H1 (cell line): ENCODE measurements at regions not wholly inside any gene's neighbourhood (a gene's known extent, or its start where the extent isn't known, plus 50 kb on each side); places are given as distances from the start of the nearest gene placed in this dataset.

Experiments used
- CTCF ChIA-PET: fragments of 300-600 bp; sonication (Branson Sonifier 250); formaldehyde crosslinking; loops from one replicate; lab custom pipeline; 2021; ENCODE audit not compliant: partially characterized antibody; lab: Charles Lee
- POLR2A ChIA-PET: fragments of 300-600 bp; sonication (Branson Sonifier 250); formaldehyde crosslinking; loops from one replicate; lab custom pipeline; 2021; ENCODE audit warnings: inconsistent platforms; ENCODE audit not compliant: partially characterized antibody; lab: Charles Lee
- DNase-seq, 2 experiments: peaks; one replicate each; pipeline versions ENCODE4 v3.0.0 to v3.0.0-alpha.2; 2010 to 2022; ENCODE audit warnings: low spot score in 2 of 2, low read depth in 1 of 2, mixed read lengths in 1 of 2
- FAIRE-seq: peaks from 2 replicates; lab custom pipeline; 2011; peaks lifted over from hg19 to GRCh38; lab: Jason Lieb, UNC
- H2AFZ ChIP-seq: 2 replicates; pipeline ENCODE4 v1.8.1; 2012; ENCODE audit warnings: low read length, inconsistent platforms
- H2AK5ac ChIP-seq: 2 replicates; pipeline ENCODE4 v1.6.1; 2013; ENCODE audit warnings: low read depth, low read length
- H2BK120ac ChIP-seq: replicated peaks from 2 replicates; pipeline ENCODE3; 2013; ENCODE audit warnings: low read depth, low read length, inconsistent platforms
- H2BK12ac ChIP-seq: 2 replicates; pipeline ENCODE4 v1.6.1; 2013; ENCODE audit warnings: low read depth, low read length
- H2BK15ac ChIP-seq: 2 replicates; pipeline ENCODE4 v1.6.1; 2013; ENCODE audit warnings: low read length
- H2BK20ac ChIP-seq: 2 replicates; pipeline ENCODE4 v1.6.1; 2013; ENCODE audit warnings: low read length
- H2BK5ac ChIP-seq: 2 replicates; pipeline ENCODE4 v1.6.1; 2013; ENCODE audit warnings: low read depth, low read length
- H3K14ac ChIP-seq: 2 replicates; pipeline ENCODE4 v1.6.1; 2013; ENCODE audit warnings: inconsistent platforms; ENCODE audit not compliant: insufficient read length
- H3K18ac ChIP-seq: 2 replicates; pipeline ENCODE4 v1.6.1; 2013; ENCODE audit warnings: low read length; ENCODE audit errors: extremely low read depth
- H3K23ac ChIP-seq: 2 replicates; pipeline ENCODE4 v1.6.1; 2013; ENCODE audit warnings: inconsistent platforms; ENCODE audit not compliant: insufficient read length
- H3K23me2 ChIP-seq: 2 replicates; pipeline ENCODE4 v1.6.1; 2013; ENCODE audit warnings: low read depth, low read length
- H3K27ac ChIP-seq: 2 replicates; pipeline ENCODE4 v1.6.1; 2011; ENCODE audit warnings: low read depth, low read length, inconsistent platforms
- H3K27me3 ChIP-seq, 4 experiments: replicated peaks in 1 of 4; 1 replicate in 1 of 4; 2 replicates in 3 of 4; pipeline versions ENCODE4 v1.6.1 to v1.8.1; 2011 to 2013; ENCODE audit warnings: low read length in 3 of 4, mild to moderate bottlenecking in 3 of 4, inconsistent platforms in 2 of 4, mixed read lengths in 2 of 4, moderate library complexity in 1 of 4; ENCODE audit not compliant: control insufficient read depth in 3 of 4, insufficient read depth in 3 of 4; ENCODE audit errors: extremely low read depth in 1 of 4
- H3K36me3 ChIP-seq, 4 experiments: 2 replicates each; pipeline versions ENCODE4 v1.6.1 to v1.8.1; 2011 to 2013; ENCODE audit warnings: mild to moderate bottlenecking in 4 of 4, low read length in 3 of 4, moderate library complexity in 2 of 4, control low read depth in 1 of 4, inconsistent platforms in 1 of 4; ENCODE audit not compliant: insufficient read depth in 4 of 4, control insufficient read depth in 2 of 4
- H3K4ac ChIP-seq: replicated peaks from 2 replicates; pipeline ENCODE3; 2013; ENCODE audit warnings: low read length, low read depth, mixed read lengths, inconsistent platforms; ENCODE audit not compliant: insufficient read length
- H3K4me1 ChIP-seq, 4 experiments: replicated peaks in 1 of 4; 1 replicate in 1 of 4; 2 replicates in 3 of 4; pipeline versions ENCODE4 v1.6.1 to v1.8.1; 2011 to 2013; ENCODE audit warnings: low read length in 3 of 4, inconsistent platforms in 2 of 4, mixed read lengths in 1 of 4; ENCODE audit not compliant: insufficient read depth in 4 of 4, control insufficient read depth in 3 of 4
- H3K4me2 ChIP-seq, 2 experiments: 2 replicates each; pipeline versions ENCODE4 v1.6.1 to v1.8.1; 2011 to 2013; ENCODE audit warnings: low read depth in 2 of 2, low read length in 2 of 2, control low read depth in 1 of 2, inconsistent platforms in 1 of 2, mild to moderate bottlenecking in 1 of 2; ENCODE audit not compliant: insufficient read depth in 1 of 2
- H3K4me3 ChIP-seq, 4 experiments: fragments of 200-600, 300-600 bp in 1 of 4; sonication (generic), shearing (Covaris generic), sonication (Bioruptor Twin) in 1 of 4; 2 replicates each; pipeline versions ENCODE4 v1.5.1 to v1.8.1; 2011 to 2016; ENCODE audit warnings: low read length in 4 of 4, low read depth in 3 of 4, control low read depth in 2 of 4, inconsistent platforms in 2 of 4, mild to moderate bottlenecking in 2 of 4, mixed read lengths in 1 of 4, moderate library complexity in 1 of 4; ENCODE audit not compliant: insufficient read depth in 2 of 4; ENCODE audit errors: extremely low read depth in 1 of 4
- H3K56ac ChIP-seq: replicated peaks from 2 replicates; pipeline ENCODE3; 2013; ENCODE audit warnings: low read depth, mild to moderate bottlenecking, mixed read lengths, low read length, inconsistent platforms; ENCODE audit not compliant: insufficient read length
- H3K79me1 ChIP-seq: 2 replicates; pipeline ENCODE4 v1.6.1; 2013; ENCODE audit warnings: low read depth, low read length, control low read depth
- H3K79me2 ChIP-seq, 2 experiments: 2 replicates each; pipeline versions ENCODE4 v1.6.1 to v1.8.1; 2012 to 2013; ENCODE audit warnings: low read length in 2 of 2, mild to moderate bottlenecking in 2 of 2, inconsistent platforms in 1 of 2; ENCODE audit not compliant: insufficient read depth in 2 of 2, control insufficient read depth in 1 of 2
- H3K9ac ChIP-seq, 4 experiments: replicated peaks in 1 of 4; 1 replicate in 1 of 4; 2 replicates in 3 of 4; pipeline versions ENCODE4 v1.6.1 to v1.8.1; 2011 to 2013; ENCODE audit warnings: low read depth in 3 of 4, low read length in 3 of 4, control low read depth in 2 of 4, mild to moderate bottlenecking in 2 of 4, moderate library complexity in 2 of 4, inconsistent platforms in 1 of 4; ENCODE audit errors: extremely low read depth in 1 of 4
- H3K9me3 ChIP-seq, 2 experiments: 2 replicates each; pipeline versions ENCODE4 v1.6.1 to v1.8.1; 2012 to 2013; ENCODE audit warnings: mild to moderate bottlenecking in 2 of 2, moderate library complexity in 2 of 2, control low read depth in 1 of 2, inconsistent platforms in 1 of 2, low read depth in 1 of 2, low read length in 1 of 2, mixed read lengths in 1 of 2; ENCODE audit not compliant: insufficient read depth in 2 of 2
- H4K20me1 ChIP-seq, 2 experiments: replicated peaks in 1 of 2; 2 replicates each; pipeline versions ENCODE3 to v1.8.1; 2011 to 2013; ENCODE audit warnings: inconsistent platforms in 2 of 2, low read length in 2 of 2, mild to moderate bottlenecking in 1 of 2; ENCODE audit not compliant: insufficient read depth in 2 of 2, control insufficient read depth in 1 of 2
- H4K5ac ChIP-seq: 2 replicates; pipeline ENCODE4 v1.6.1; 2013; ENCODE audit warnings: low read length, low read depth, mixed read lengths, inconsistent platforms; ENCODE audit not compliant: insufficient read length
- H4K8ac ChIP-seq: 2 replicates; pipeline ENCODE4 v1.8.0; 2013; ENCODE audit warnings: mild to moderate bottlenecking, moderate library complexity, low read length, inconsistent platforms; ENCODE audit not compliant: insufficient read depth; ENCODE audit errors: extremely low read depth
- H4K91ac ChIP-seq: replicated peaks from 2 replicates; pipeline ENCODE3; 2013; ENCODE audit warnings: low read length, mixed read lengths, inconsistent platforms; ENCODE audit not compliant: insufficient read length
- EGR1 ChIP-seq: IDR thresholded peaks from 2 replicates; pipeline ENCODE4 v1.6.1; 2011; ENCODE audit warnings: low read depth, low read length, borderline replicate concordance
- RBBP5 ChIP-seq: IDR thresholded peaks from 2 replicates; pipeline ENCODE4 v1.7.1; 2012; ENCODE audit warnings: low read depth, mild to moderate bottlenecking, inconsistent platforms, low read length, moderate library complexity, borderline replicate concordance
- SRF ChIP-seq: IDR thresholded peaks from 2 replicates; pipeline ENCODE4 v1.6.1; 2011; ENCODE audit warnings: mild to moderate bottlenecking, low read depth, low read length, moderate library complexity
- WGBS, 2 experiments: shearing (Covaris generic) in 1 of 2; methylation state at CpG; one replicate each; pipeline versions ENCODE4 v1.1.6 to v1.1.7; 2013 to 2015; ENCODE audit warnings: low lambda C conversion rate in 2 of 2, mixed read lengths in 2 of 2, inconsistent platforms in 1 of 2, low coverage in 1 of 2, missing lambda C conversion rate in 1 of 2; ENCODE audit not compliant: insufficient replicate concordance in 2 of 2, insufficient coverage in 1 of 2, insufficient read length in 1 of 2; ENCODE audit errors: extremely low coverage in 1 of 2, missing lambda C conversion rate in 1 of 2; 5-methylcytosine and 5-hydroxymethylcytosine counted together

- H4K5ac ChIP-seq = no peak overlapping the region
- H3K79me2 ChIP-seq = no peaks in the 10 kb centered on the region
- no peak overlapping the region for H2BK20ac ChIP-seq
- TF ChIP-seq RBBP5 (no peak), EGR1 (no peak), SRF (no peak)
- H3K4ac ChIP-seq = no peak overlapping the region
- 89% methylated on average over 2 of the region's 2 CpGs; no CpG with 5 or more reads in 1 of the 2 experiments for WGBS, 2 experiments
- no peak overlapping the region for H2AFZ ChIP-seq
- no peak overlapping the region for H2AK5ac ChIP-seq
- no peak overlapping the region for H3K18ac ChIP-seq
- H4K91ac ChIP-seq = no peak overlapping the region
- peaks cover 0 to 16% (median 7%) of the 10 kb centered on the region in 4 experiments; a peak in 5 of 7 replicates for H3K27me3 ChIP-seq
- no peak overlapping the region for H2BK5ac ChIP-seq
- H3K4me2 ChIP-seq = no peak overlapping the region
- DNase-seq (no peak), FAIRE-seq (no peak)
- H3K79me1 ChIP-seq = no peaks in the 10 kb centered on the region
- peaks cover 0 to 11% (median 5%) of the 10 kb centered on the region in 4 experiments; a peak in 5 of 7 replicates for H3K4me1 ChIP-seq
- H3K4me3 ChIP-seq = no peak overlapping the region
- no peak overlapping the region for H2BK120ac ChIP-seq
- H4K20me1 ChIP-seq = no peaks in the 10 kb centered on the region
- H4K8ac ChIP-seq = no peak overlapping the region
- no peaks in the 10 kb centered on the region for H3K36me3 ChIP-seq
- H3K27ac ChIP-seq = no peak overlapping the region
- no peak overlapping the region for H3K9ac ChIP-seq
- no peaks in the 10 kb centered on the region for H3K23me2 ChIP-seq
- no peaks in the 10 kb centered on the region for H3K9me3 ChIP-seq
- H2BK15ac ChIP-seq = no peak overlapping the region
- ChIA-PET CTCF (no interaction called here), POLR2A (no interaction called here)
- no peak overlapping the region for H3K23ac ChIP-seq
- H2BK12ac ChIP-seq = no peak overlapping the region
- no peak overlapping the region for H3K14ac ChIP-seq
- no peak overlapping the region for H3K56ac ChIP-seq
These were observed 167.8 kb upstream of the MPPED2 start for GRCh38 chr11:30753994-30754393.
